ENCODE measurements at regions not wholly inside any gene's neighbourhood (a gene's known extent, or its start where the extent isn't known, plus 50 kb on each side); places are given as distances from the start of the nearest gene placed in this dataset.
"Not testable (repeated sequence)": the region's sequence is repeated elsewhere in the genome, so short reads cannot be mapped to it uniquely, and the experiment has no call there.

DNA sequence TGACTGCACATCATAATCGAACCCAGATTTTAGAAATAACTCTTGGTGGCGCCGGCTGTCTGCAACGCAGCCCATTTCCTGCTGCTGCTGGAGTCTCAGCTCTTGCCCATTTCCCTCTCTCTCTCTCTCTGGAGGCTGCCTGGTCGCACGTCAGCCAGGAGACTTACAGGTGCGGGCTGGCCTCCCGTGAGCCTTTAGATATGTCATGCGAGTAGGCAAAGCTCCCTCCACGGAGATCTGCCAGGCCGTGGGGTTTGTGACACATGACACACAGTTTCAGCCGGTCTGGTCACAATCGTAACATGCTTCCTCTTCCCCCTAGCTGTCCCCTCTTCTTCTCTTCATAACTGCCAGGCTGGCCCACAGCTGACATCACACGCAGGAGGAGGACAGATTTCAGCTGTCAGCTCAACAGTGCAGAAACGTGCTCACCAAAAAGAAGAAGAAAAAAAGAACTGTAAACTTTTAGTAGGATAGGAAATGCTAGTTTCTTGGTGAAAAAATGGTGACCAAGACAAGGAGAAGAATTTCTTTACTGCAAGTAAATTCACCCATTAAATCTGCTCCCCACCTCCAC is 489.3 kb downstream of the ZNF516 start:
- H3K36me3 Mint-ChIP-seq (ENCODE audit: low read depth, unreplicated experiment) = no peaks in the 10 kb centered on the region
- Histone ChIP-seq H3K79me2 (ENCODE audit: insufficient read depth, low read length) (no peaks in the 10 kb centered on the region), H3K27ac (ENCODE audit: low read depth, low read length) (no peak overlapping the region), H3K27me3 (ENCODE audit: insufficient read depth, low read length) (no peaks in the 10 kb centered on the region), H3K4me3 (ENCODE audit: insufficient read depth, low read depth, low read length) (no peak overlapping the region), H3K4me1 (ENCODE audit: insufficient read depth, low read length) (no peaks in the 10 kb centered on the region), H3K4me2 (ENCODE audit: low read length) (no peak overlapping the region), H3K9ac (ENCODE audit: low read length) (no peak overlapping the region), H3K9me3 (ENCODE audit: insufficient read depth, low read depth, low read length) (no peaks in the 10 kb centered on the region), H2AFZ (ENCODE audit: low read depth, low read length) (no peak overlapping the region), H4K20me1 (ENCODE audit: insufficient read depth, low read length) (no peaks in the 10 kb centered on the region), H3K36me3 (ENCODE audit: insufficient read depth, low read length) (no peaks in the 10 kb centered on the region)
- H3K9me3 Mint-ChIP-seq (ENCODE audit: unreplicated experiment) = no peaks in the 10 kb centered on the region
- no peak overlapping the region for H3K4me3 Mint-ChIP-seq (ENCODE audit: unreplicated experiment)
- FAIRE-seq (no peak), DNase-seq (ENCODE audit: low read depth) (no peak)
- no peak overlapping the region for H3K27ac Mint-ChIP-seq (ENCODE audit: unreplicated experiment)
- peaks cover 3% of the 10 kb centered on the region for H3K27me3 Mint-ChIP-seq (ENCODE audit: low read depth, unreplicated experiment)
- TF ChIP-seq, protein P1, sequence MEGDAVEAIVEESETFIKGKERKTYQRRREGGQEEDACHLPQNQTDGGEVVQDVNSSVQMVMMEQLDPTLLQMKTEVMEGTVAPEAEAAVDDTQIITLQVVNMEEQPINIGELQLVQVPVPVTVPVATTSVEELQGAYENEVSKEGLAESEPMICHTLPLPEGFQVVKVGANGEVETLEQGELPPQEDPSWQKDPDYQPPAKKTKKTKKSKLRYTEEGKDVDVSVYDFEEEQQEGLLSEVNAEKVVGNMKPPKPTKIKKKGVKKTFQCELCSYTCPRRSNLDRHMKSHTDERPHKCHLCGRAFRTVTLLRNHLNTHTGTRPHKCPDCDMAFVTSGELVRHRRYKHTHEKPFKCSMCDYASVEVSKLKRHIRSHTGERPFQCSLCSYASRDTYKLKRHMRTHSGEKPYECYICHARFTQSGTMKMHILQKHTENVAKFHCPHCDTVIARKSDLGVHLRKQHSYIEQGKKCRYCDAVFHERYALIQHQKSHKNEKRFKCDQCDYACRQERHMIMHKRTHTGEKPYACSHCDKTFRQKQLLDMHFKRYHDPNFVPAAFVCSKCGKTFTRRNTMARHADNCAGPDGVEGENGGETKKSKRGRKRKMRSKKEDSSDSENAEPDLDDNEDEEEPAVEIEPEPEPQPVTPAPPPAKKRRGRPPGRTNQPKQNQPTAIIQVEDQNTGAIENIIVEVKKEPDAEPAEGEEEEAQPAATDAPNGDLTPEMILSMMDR (IDR thresholded peaks at IDR 0.05; ENCODE audit: insufficient read depth, low read depth, low read length) = no peak
- no peak for TF ChIP-seq EZH2 (IDR thresholded peaks at IDR 0.05; ENCODE audit: insufficient read depth, low read length)
- H3K4me1 Mint-ChIP-seq (ENCODE audit: low read depth, unreplicated experiment) = no peaks in the 10 kb centered on the region

DNA sequence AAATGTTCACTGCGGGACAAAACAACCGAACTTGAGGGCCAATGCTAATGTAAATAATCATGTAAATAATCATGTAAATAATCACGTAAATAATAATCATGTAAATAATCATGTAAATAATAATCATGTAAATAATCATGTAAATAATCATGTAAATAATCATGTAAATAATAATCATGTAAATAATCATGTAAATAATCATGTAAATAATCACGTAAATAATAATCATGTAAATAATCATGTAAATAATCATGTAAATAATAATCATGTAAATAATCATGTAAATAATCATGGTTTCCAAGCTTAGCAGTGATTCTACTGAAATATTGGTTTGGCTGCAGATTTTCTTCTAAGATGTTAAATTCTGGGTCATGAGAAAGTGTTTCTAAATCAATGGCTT is 507.1 kb downstream of the ZNF516 start:
- not testable (repeated sequence) for H4K20me1 ChIP-seq (ENCODE audit: insufficient read depth, low read length); FAIRE-seq; H3K4me1 ChIP-seq (ENCODE audit: insufficient read depth, low read length); DNase-seq (ENCODE audit: low read depth); H3K9ac ChIP-seq (ENCODE audit: low read length); H3K4me3 ChIP-seq (ENCODE audit: insufficient read depth, low read depth, low read length); H3K4me3 Mint-ChIP-seq (ENCODE audit: unreplicated experiment); H3K9me3 Mint-ChIP-seq (ENCODE audit: unreplicated experiment); H3K79me2 ChIP-seq (ENCODE audit: insufficient read depth, low read length); H3K36me3 ChIP-seq (ENCODE audit: insufficient read depth, low read length); H3K4me2 ChIP-seq (ENCODE audit: low read length); H3K27ac ChIP-seq (ENCODE audit: low read depth, low read length); H3K36me3 Mint-ChIP-seq (ENCODE audit: low read depth, unreplicated experiment); H3K27me3 Mint-ChIP-seq (ENCODE audit: low read depth, unreplicated experiment); H3K9me3 ChIP-seq (ENCODE audit: insufficient read depth, low read depth, low read length); H2AFZ ChIP-seq (ENCODE audit: low read depth, low read length); H3K4me1 Mint-ChIP-seq (ENCODE audit: low read depth, unreplicated experiment); H3K27ac Mint-ChIP-seq (ENCODE audit: unreplicated experiment); H3K27me3 ChIP-seq (ENCODE audit: insufficient read depth, low read length)

DNA sequence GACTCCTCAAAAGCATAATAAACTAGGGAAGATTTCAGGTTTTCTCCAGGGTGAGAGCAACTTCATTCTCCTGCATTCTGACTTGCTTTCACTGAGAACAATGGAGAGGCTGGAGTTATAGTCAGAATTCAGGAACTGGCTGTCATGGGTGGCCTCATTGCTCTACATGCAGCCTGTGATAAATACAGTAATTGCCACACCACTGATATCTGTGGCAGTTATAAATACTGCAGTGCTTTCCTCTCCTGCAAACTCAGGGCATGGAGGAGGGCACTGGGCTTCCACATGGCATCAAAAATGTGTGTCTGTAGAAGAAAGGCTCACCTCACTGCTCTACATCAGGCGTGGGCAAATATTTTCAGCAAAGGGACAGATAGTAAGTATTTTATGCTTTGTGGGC is 510.2 kb downstream of the ZNF516 start:
- H3K4me2 ChIP-seq (ENCODE audit: low read length) = no peak overlapping the region
- H3K9me3 Mint-ChIP-seq (ENCODE audit: unreplicated experiment) = peaks cover 3% of the 10 kb centered on the region
- H3K4me1 Mint-ChIP-seq (ENCODE audit: low read depth, unreplicated experiment) = no peaks in the 10 kb centered on the region
- no peaks in the 10 kb centered on the region for H3K4me1 ChIP-seq (ENCODE audit: insufficient read depth, low read length)
- peaks cover 7% of the 10 kb centered on the region for H3K27me3 Mint-ChIP-seq (ENCODE audit: low read depth, unreplicated experiment)
- H3K4me3 ChIP-seq (ENCODE audit: insufficient read depth, low read depth, low read length) = no peak overlapping the region
- DNase-seq (ENCODE audit: low read depth) = no peak
- peaks cover 5% of the 10 kb centered on the region for H3K9me3 ChIP-seq (ENCODE audit: insufficient read depth, low read depth, low read length)
- no peaks in the 10 kb centered on the region for H4K20me1 ChIP-seq (ENCODE audit: insufficient read depth, low read length)
- no peak overlapping the region for H2AFZ ChIP-seq (ENCODE audit: low read depth, low read length)
- H3K27ac Mint-ChIP-seq (ENCODE audit: unreplicated experiment) = no peak overlapping the region
- no peak overlapping the region for H3K27ac ChIP-seq (ENCODE audit: low read depth, low read length)
- H3K9ac ChIP-seq (ENCODE audit: low read length) = no peak overlapping the region
- H3K4me3 Mint-ChIP-seq (ENCODE audit: unreplicated experiment) = no peak overlapping the region
- H3K36me3 Mint-ChIP-seq (ENCODE audit: low read depth, unreplicated experiment) = no peaks in the 10 kb centered on the region
- no peaks in the 10 kb centered on the region for H3K27me3 ChIP-seq (ENCODE audit: insufficient read depth, low read length)
- TF ChIP-seq, protein P1 (IDR thresholded peaks at IDR 0.05; ENCODE audit: insufficient read depth, low read depth, low read length) = no peak
- no peaks in the 10 kb centered on the region for H3K36me3 ChIP-seq (ENCODE audit: insufficient read depth, low read length)
- no peaks in the 10 kb centered on the region for H3K79me2 ChIP-seq (ENCODE audit: insufficient read depth, low read length)
- FAIRE-seq = no peak

Data from astrocyte (in vitro differentiated cells and primary cell).